HCT116 (cell line): ENCODE measurements at regions not wholly inside any gene's neighbourhood (a gene's known extent, or its start where the extent isn't known, plus 50 kb on each side); places are given as distances from the start of the nearest gene placed in this dataset.

Experiments used
- CEBPB ChIP-seq: IDR thresholded peaks from 2 replicates; pipeline ENCODE4 v1.6.1; 2012; ENCODE audit warnings: low read depth
- ELF1 ChIP-seq: IDR thresholded peaks from 2 replicates; pipeline ENCODE4 v1.6.1; 2012; ENCODE audit warnings: low read depth, borderline replicate concordance
- EZH2 ChIP-seq: fragments of 200-600 bp; sonication (generic); IDR thresholded peaks from 2 replicates; pipeline ENCODE4 v1.6.1; 2017; ENCODE audit warnings: antibody characterized with exemption, mixed run types
- EZH2phosphoT487 ChIP-seq: fragments of 200-600 bp; IDR thresholded peaks from 2 replicates; pipeline ENCODE4 v1.6.1; 2018; ENCODE audit warnings: antibody characterized with exemption, borderline replicate concordance
- POLR2A ChIP-seq: IDR thresholded peaks from 2 replicates; pipeline ENCODE4 v1.7.0; 2011; ENCODE audit warnings: borderline replicate concordance; ENCODE audit not compliant: insufficient read depth, insufficient read length; ENCODE audit errors: extremely low read depth
- POLR2AphosphoS5 ChIP-seq: IDR thresholded peaks from 2 replicates; pipeline ENCODE4 v1.6.1; 2011; ENCODE audit warnings: mild to moderate bottlenecking, low read depth, low read length, moderate library complexity
- REST ChIP-seq: IDR thresholded peaks from 2 replicates; pipeline ENCODE4 v1.6.1; 2012; ENCODE audit warnings: low read depth
- SIN3A ChIP-seq: IDR thresholded peaks from 2 replicates; pipeline ENCODE4 v1.6.1; 2012; ENCODE audit warnings: low read depth
- SRF ChIP-seq: IDR thresholded peaks from 2 replicates; pipeline ENCODE4 v1.6.1; 2012; ENCODE audit warnings: low read depth
- YY1 ChIP-seq: IDR thresholded peaks from 2 replicates; pipeline ENCODE4 v1.6.1; 2011; ENCODE audit warnings: low read length, low read depth, moderate library complexity, mild to moderate bottlenecking; ENCODE audit not compliant: insufficient replicate concordance; ENCODE audit errors: extremely low read depth
- TF ChIP-seq, protein P1 (sequence below), 3 experiments: fragments of 200-600 bp in 1 of 3; sonication (generic) in 1 of 3; IDR thresholded peaks in 2 of 3; conservative IDR thresholded peaks in 1 of 3; 2 replicates each; pipeline ENCODE4 v1.5.1; 2012 to 2017; ENCODE audit warnings: low read depth in 2 of 3, low read length in 2 of 3, antibody characterized with exemption in 1 of 3, borderline replicate concordance in 1 of 3, control low read depth in 1 of 3, mild to moderate bottlenecking in 1 of 3, mixed read lengths in 1 of 3, mixed run types in 1 of 3, moderate library complexity in 1 of 3; ENCODE audit not compliant: insufficient read depth in 1 of 3
- TF ChIP-seq, protein P2 (sequence below): IDR thresholded peaks from 2 replicates; pipeline ENCODE4 v1.6.1; 2011; ENCODE audit warnings: mild to moderate bottlenecking, low read length, moderate library complexity; ENCODE audit not compliant: insufficient replicate concordance; ENCODE audit errors: extremely low read depth

DNA sequence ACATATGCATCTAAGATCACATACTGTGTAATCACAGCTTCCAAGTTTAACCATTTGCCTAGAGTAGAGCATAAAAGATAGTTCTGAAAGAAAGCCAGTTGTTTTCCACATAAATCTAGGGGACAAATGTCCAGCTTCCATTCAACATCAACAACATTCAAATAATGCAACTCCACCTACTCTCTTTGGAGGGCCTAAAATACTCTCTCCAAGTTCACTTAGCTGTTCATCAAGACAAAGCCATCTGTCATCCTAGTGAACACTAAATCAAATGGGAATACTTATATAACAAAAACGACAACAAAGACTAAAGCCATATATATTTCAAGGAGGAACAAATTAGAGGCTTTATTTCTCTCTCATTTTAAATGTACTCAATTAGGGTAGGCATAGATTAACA is 221.5 kb upstream of the CDH2 start:
- TF ChIP-seq, protein P1, sequence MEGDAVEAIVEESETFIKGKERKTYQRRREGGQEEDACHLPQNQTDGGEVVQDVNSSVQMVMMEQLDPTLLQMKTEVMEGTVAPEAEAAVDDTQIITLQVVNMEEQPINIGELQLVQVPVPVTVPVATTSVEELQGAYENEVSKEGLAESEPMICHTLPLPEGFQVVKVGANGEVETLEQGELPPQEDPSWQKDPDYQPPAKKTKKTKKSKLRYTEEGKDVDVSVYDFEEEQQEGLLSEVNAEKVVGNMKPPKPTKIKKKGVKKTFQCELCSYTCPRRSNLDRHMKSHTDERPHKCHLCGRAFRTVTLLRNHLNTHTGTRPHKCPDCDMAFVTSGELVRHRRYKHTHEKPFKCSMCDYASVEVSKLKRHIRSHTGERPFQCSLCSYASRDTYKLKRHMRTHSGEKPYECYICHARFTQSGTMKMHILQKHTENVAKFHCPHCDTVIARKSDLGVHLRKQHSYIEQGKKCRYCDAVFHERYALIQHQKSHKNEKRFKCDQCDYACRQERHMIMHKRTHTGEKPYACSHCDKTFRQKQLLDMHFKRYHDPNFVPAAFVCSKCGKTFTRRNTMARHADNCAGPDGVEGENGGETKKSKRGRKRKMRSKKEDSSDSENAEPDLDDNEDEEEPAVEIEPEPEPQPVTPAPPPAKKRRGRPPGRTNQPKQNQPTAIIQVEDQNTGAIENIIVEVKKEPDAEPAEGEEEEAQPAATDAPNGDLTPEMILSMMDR (IDR thresholded peaks at IDR 0.05 in 2 of 3, conservative IDR thresholded peaks at IDR 0.05 in 1 of 3; ENCODE audit: borderline replicate concordance in 1 of 3, insufficient read depth in 1 of 3, low read depth in 2 of 3, low read length in 2 of 3) = no peak
- no peak for TF ChIP-seq EZH2phosphoT487
- TF ChIP-seq REST = no peak
- TF ChIP-seq EZH2 = no peak
- no peak for TF ChIP-seq POLR2A
- TF ChIP-seq YY1 = no peak
- no peak for TF ChIP-seq CEBPB
- no peak for TF ChIP-seq ELF1
- TF ChIP-seq POLR2AphosphoS5 = no peak
- no peak for TF ChIP-seq SIN3A
- no peak for TF ChIP-seq SRF
- TF ChIP-seq, protein P2, sequence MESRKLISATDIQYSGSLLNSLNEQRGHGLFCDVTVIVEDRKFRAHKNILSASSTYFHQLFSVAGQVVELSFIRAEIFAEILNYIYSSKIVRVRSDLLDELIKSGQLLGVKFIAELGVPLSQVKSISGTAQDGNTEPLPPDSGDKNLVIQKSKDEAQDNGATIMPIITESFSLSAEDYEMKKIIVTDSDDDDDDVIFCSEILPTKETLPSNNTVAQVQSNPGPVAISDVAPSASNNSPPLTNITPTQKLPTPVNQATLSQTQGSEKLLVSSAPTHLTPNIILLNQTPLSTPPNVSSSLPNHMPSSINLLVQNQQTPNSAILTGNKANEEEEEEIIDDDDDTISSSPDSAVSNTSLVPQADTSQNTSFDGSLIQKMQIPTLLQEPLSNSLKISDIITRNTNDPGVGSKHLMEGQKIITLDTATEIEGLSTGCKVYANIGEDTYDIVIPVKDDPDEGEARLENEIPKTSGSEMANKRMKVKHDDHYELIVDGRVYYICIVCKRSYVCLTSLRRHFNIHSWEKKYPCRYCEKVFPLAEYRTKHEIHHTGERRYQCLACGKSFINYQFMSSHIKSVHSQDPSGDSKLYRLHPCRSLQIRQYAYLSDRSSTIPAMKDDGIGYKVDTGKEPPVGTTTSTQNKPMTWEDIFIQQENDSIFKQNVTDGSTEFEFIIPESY = no peak
